ENCODE measurements at regions not wholly inside any gene's neighbourhood (a gene's known extent, or its start where the extent isn't known, plus 50 kb on each side); places are given as distances from the start of the nearest gene placed in this dataset.
"Not testable (repeated sequence)": the region's sequence is repeated elsewhere in the genome, so short reads cannot be mapped to it uniquely, and the experiment has no call there.

DNA sequence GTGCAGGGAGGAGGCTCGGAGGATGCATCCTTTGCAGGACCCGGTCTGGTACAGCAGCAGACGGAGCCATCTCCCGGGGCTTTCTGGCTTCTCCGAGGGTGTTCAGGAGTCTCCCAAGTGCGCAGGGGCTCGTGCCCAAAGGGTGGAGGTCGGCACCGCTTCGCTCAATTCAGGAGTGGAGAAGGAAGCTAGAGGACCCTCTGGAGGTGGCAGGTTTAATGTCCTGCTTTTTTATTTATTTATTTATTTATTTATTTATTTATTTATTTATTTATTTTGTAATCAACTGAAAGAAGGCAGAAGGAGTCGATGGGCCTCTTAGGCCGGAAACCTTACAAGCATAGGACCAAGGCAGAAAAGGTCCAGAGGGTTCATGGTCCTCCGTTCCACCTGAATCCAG lies 286.4 kb upstream of the AGTR2 start:
- FAIRE-seq; H2AFZ ChIP-seq (ENCODE audit: low read length); H3K27me3 ChIP-seq (ENCODE audit: control insufficient read depth in 1 of 2, insufficient read depth in 2 of 2, low read length in 2 of 2); ATAC-seq; H3K4me2 ChIP-seq (ENCODE audit: low read depth, low read length); H4K20me1 ChIP-seq (ENCODE audit: insufficient read depth, low read length); in situ Hi-C loops (cut with HindIII; ENCODE audit: extremely low pct_ligation_motif_present, low pct_unique_long_range_greater_than_20kb); BruUV-seq (replicated peaks); DNase-seq (ENCODE audit: low spot score); intact Hi-C loops (cut with micrococcal nuclease; ENCODE audit: unreplicated experiment); H3K79me2 ChIP-seq (ENCODE audit: insufficient read depth, low read length); H3K9ac ChIP-seq (ENCODE audit: insufficient read depth, low read depth, low read length); CTCF ChIA-PET (ENCODE audit: low intra/inter-chr PET ratio, low total read pairs); POLR2A ChIA-PET; H3K4me1 ChIP-seq (ENCODE audit: insufficient read depth, low read length); H3K4me3 ChIP-seq (replicated peaks in 1 of 3; ENCODE audit: insufficient read depth in 1 of 3, low read depth in 2 of 3, low read length in 3 of 3); H3K9me3 ChIP-seq (ENCODE audit: low read length); H3K36me3 ChIP-seq (replicated peaks in 1 of 2; ENCODE audit: control insufficient read depth in 1 of 2, insufficient read depth in 2 of 2, low read length in 2 of 2); H3K27ac ChIP-seq (ENCODE audit: extremely low read length, insufficient read depth, low read length): not testable (repeated sequence)
- 100% methylated on average over 3 of the region's 13 CpGs for WGBS (ENCODE audit: low lambda C conversion rate)

DNA sequence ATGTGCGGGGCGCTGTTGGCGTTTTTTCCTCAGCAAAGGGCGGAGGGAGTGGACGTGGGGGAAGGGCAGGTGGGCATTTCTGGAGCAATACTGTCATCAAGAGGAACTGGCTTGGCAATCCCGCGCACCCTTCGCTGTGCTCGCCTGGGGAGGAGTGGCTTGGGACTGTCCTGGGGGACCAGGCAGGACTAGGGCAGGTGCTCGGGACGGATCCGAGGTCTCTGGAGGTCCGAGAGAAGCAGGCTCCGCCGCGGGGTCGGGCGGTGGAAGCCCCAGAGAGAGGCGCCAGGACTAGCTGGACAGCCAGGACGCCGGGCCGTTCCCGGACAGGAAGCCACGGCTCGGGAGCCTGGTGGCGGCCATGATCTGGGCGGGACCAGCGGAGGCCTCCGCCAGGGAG lies 282.5 kb upstream of the AGTR2 start:
- ATAC-seq; POLR2A ChIA-PET; BruUV-seq (replicated peaks); H3K27me3 ChIP-seq (ENCODE audit: control insufficient read depth in 1 of 2, insufficient read depth in 2 of 2, low read length in 2 of 2); intact Hi-C loops (cut with micrococcal nuclease; ENCODE audit: unreplicated experiment); H2AFZ ChIP-seq (ENCODE audit: low read length); CTCF ChIA-PET (ENCODE audit: low intra/inter-chr PET ratio, low total read pairs); H3K79me2 ChIP-seq (ENCODE audit: insufficient read depth, low read length); H3K36me3 ChIP-seq (replicated peaks in 1 of 2; ENCODE audit: control insufficient read depth in 1 of 2, insufficient read depth in 2 of 2, low read length in 2 of 2); H4K20me1 ChIP-seq (ENCODE audit: insufficient read depth, low read length); in situ Hi-C loops (cut with HindIII; ENCODE audit: extremely low pct_ligation_motif_present, low pct_unique_long_range_greater_than_20kb); H3K9me3 ChIP-seq (ENCODE audit: low read length): not testable (repeated sequence)
- FAIRE-seq (peak; percentile 60), DNase-seq (ENCODE audit: low spot score) (peak; percentile 52)
- peak overlapping the region; percentile 29; the same call in 1 of the 2 replicates for H3K4me2 ChIP-seq (ENCODE audit: low read depth, low read length)
- WGBS (ENCODE audit: low lambda C conversion rate) = 63% methylated on average over 18 of the region's 29 CpGs
- peak overlapping the region; percentile 50 for H3K27ac ChIP-seq (ENCODE audit: extremely low read length, insufficient read depth, low read length)
- peak overlapping the region; percentile 58 for H3K9ac ChIP-seq (ENCODE audit: insufficient read depth, low read depth, low read length)
- H3K4me3 ChIP-seq (replicated peaks in 1 of 3; ENCODE audit: insufficient read depth in 1 of 3, low read depth in 2 of 3, low read length in 3 of 3) = peak overlapping the region; percentile 13 to 58 (median 51); a peak in 5 of 6 replicates
- H3K4me1 ChIP-seq (ENCODE audit: insufficient read depth, low read length) = peaks cover 22% of the 10 kb centered on the region; the same call in 1 of the 2 replicates
- TF ChIP-seq ZBTB7A (CRISPR knock-in tag; IDR thresholded peaks at IDR 0.05) = peak; percentile 98
- peak; percentile 86; the same call in 1 of the 2 replicates for TF ChIP-seq ZNF235 (CRISPR knock-in tag; IDR thresholded peaks at IDR 0.05; ENCODE audit: borderline replicate concordance)
- TF ChIP-seq, protein P1, sequence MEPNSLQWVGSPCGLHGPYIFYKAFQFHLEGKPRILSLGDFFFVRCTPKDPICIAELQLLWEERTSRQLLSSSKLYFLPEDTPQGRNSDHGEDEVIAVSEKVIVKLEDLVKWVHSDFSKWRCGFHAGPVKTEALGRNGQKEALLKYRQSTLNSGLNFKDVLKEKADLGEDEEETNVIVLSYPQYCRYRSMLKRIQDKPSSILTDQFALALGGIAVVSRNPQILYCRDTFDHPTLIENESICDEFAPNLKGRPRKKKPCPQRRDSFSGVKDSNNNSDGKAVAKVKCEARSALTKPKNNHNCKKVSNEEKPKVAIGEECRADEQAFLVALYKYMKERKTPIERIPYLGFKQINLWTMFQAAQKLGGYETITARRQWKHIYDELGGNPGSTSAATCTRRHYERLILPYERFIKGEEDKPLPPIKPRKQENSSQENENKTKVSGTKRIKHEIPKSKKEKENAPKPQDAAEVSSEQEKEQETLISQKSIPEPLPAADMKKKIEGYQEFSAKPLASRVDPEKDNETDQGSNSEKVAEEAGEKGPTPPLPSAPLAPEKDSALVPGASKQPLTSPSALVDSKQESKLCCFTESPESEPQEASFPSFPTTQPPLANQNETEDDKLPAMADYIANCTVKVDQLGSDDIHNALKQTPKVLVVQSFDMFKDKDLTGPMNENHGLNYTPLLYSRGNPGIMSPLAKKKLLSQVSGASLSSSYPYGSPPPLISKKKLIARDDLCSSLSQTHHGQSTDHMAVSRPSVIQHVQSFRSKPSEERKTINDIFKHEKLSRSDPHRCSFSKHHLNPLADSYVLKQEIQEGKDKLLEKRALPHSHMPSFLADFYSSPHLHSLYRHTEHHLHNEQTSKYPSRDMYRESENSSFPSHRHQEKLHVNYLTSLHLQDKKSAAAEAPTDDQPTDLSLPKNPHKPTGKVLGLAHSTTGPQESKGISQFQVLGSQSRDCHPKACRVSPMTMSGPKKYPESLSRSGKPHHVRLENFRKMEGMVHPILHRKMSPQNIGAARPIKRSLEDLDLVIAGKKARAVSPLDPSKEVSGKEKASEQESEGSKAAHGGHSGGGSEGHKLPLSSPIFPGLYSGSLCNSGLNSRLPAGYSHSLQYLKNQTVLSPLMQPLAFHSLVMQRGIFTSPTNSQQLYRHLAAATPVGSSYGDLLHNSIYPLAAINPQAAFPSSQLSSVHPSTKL (CRISPR knock-in tag; IDR thresholded peaks at IDR 0.05) = peak; percentile 44; the same call in 1 of the 2 replicates
- TF ChIP-seq GATAD2A (CRISPR knock-in tag; IDR thresholded peaks at IDR 0.05) = peak; percentile 16; the same call in 1 of the 2 replicates
- TF ChIP-seq, protein P2, sequence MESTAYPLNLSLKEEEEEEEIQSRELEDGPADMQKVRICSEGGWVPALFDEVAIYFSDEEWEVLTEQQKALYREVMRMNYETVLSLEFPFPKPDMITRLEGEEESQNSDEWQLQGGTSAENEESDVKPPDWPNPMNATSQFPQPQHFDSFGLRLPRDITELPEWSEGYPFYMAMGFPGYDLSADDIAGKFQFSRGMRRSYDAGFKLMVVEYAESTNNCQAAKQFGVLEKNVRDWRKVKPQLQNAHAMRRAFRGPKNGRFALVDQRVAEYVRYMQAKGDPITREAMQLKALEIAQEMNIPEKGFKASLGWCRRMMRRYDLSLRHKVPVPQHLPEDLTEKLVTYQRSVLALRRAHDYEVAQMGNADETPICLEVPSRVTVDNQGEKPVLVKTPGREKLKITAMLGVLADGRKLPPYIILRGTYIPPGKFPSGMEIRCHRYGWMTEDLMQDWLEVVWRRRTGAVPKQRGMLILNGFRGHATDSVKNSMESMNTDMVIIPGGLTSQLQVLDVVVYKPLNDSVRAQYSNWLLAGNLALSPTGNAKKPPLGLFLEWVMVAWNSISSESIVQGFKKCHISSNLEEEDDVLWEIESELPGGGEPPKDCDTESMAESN (CRISPR knock-in tag; conservative IDR thresholded peaks at IDR 0.05) = peak; percentile 67; the same call in 1 of the 2 replicates
- peak; percentile 90; the same call in 1 of the 2 replicates for TF ChIP-seq KDM5B (CRISPR knock-in tag; IDR thresholded peaks at IDR 0.05; ENCODE audit: borderline replicate concordance)
- peak; percentile 84; the same call in 1 of the 2 replicates for TF ChIP-seq MEIS1 (CRISPR knock-in tag; IDR thresholded peaks at IDR 0.05; ENCODE audit: borderline replicate concordance)
- TF ChIP-seq, protein P3, sequence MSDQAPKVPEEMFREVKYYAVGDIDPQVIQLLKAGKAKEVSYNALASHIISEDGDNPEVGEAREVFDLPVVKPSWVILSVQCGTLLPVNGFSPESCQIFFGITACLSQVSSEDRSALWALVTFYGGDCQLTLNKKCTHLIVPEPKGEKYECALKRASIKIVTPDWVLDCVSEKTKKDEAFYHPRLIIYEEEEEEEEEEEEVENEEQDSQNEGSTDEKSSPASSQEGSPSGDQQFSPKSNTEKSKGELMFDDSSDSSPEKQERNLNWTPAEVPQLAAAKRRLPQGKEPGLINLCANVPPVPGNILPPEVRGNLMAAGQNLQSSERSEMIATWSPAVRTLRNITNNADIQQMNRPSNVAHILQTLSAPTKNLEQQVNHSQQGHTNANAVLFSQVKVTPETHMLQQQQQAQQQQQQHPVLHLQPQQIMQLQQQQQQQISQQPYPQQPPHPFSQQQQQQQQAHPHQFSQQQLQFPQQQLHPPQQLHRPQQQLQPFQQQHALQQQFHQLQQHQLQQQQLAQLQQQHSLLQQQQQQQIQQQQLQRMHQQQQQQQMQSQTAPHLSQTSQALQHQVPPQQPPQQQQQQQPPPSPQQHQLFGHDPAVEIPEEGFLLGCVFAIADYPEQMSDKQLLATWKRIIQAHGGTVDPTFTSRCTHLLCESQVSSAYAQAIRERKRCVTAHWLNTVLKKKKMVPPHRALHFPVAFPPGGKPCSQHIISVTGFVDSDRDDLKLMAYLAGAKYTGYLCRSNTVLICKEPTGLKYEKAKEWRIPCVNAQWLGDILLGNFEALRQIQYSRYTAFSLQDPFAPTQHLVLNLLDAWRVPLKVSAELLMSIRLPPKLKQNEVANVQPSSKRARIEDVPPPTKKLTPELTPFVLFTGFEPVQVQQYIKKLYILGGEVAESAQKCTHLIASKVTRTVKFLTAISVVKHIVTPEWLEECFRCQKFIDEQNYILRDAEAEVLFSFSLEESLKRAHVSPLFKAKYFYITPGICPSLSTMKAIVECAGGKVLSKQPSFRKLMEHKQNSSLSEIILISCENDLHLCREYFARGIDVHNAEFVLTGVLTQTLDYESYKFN (CRISPR knock-in tag; conservative IDR thresholded peaks at IDR 0.05) = peak; percentile 37; the same call in 1 of the 2 replicates
